Activated CD8-positive, alpha-beta memory T cell treated with anti-CD3 and anti-CD28 coated beads, Interleukin-2, amount 10 ng/mL, durations not matched to agents 7 days and 5 days (primary cell): ENCODE measurements at regions not wholly inside any gene's neighbourhood (a gene's known extent, or its start where the extent isn't known, plus 50 kb on each side); places are given as distances from the start of the nearest gene placed in this dataset.

Source experiments
- ATAC-seq: fragments of 150-1000 bp; cut with Tn5 transposase; one replicate; pipeline ENCODE4 v1.10.0; 2021; ENCODE audit warnings: moderate library complexity
- CTCF ChIA-PET: fragments of 350-600 bp; sonication (Branson Sonifier 250); formaldehyde crosslinking; loops from one replicate; lab custom pipeline; 2021; ENCODE audit warnings: antibody characterized with exemption; lab: Charles Lee
- DNase-seq: peaks from one replicate; pipeline ENCODE4 v3.0.0-alpha.2; 2020
- H3K27ac Mint-ChIP-seq: one replicate; pipeline ENCODE4 v1.8.0; 2021; ENCODE audit warnings: mild to moderate bottlenecking, mixed read lengths
- H3K27me3 Mint-ChIP-seq: one replicate; pipeline ENCODE4 v1.8.0; 2021; ENCODE audit warnings: mixed read lengths
- H3K36me3 Mint-ChIP-seq: one replicate; pipeline ENCODE4 v1.8.0; 2021; ENCODE audit warnings: mild to moderate bottlenecking, mixed read lengths
- H3K4me1 Mint-ChIP-seq: one replicate; pipeline ENCODE4 v1.8.0; 2021; ENCODE audit warnings: mixed read lengths
- H3K4me3 Mint-ChIP-seq: one replicate; pipeline ENCODE4 v1.8.0; 2021; ENCODE audit warnings: mild to moderate bottlenecking, moderate library complexity, mixed read lengths
- H3K9me3 Mint-ChIP-seq: one replicate; pipeline ENCODE4 v1.8.0; 2022; ENCODE audit warnings: low read depth, mixed read lengths

GRCh38 chr14:49456589-49456988 lies 129.6 kb downstream of the RPS29 start:
- no peak overlapping the region for H3K27ac Mint-ChIP-seq
- no peaks in the 10 kb centered on the region for H3K36me3 Mint-ChIP-seq
- ATAC-seq = no peak
- CTCF ChIA-PET = no interaction called here
- no peaks in the 10 kb centered on the region for H3K9me3 Mint-ChIP-seq
- H3K4me3 Mint-ChIP-seq = no peak overlapping the region
- no peaks in the 10 kb centered on the region for H3K4me1 Mint-ChIP-seq
- H3K27me3 Mint-ChIP-seq = peaks cover 16% of the 10 kb centered on the region
- DNase-seq = no peak

- CTCF ChIA-PET = no interaction called here
- H3K36me3 Mint-ChIP-seq = no peaks in the 10 kb centered on the region
- no peak overlapping the region for H3K27ac Mint-ChIP-seq
- peaks cover 7% of the 10 kb centered on the region for H3K27me3 Mint-ChIP-seq
- DNase-seq = no peak
- peaks cover 4% of the 10 kb centered on the region for H3K9me3 Mint-ChIP-seq
- no peak overlapping the region for H3K4me3 Mint-ChIP-seq
- H3K4me1 Mint-ChIP-seq = no peaks in the 10 kb centered on the region
- no peak for ATAC-seq
Observed at GRCh38 chr14:49451938-49452337, 134.2 kb downstream of the RPS29 start.

GRCh38 chr14:49449749-49450148 lies 136.4 kb downstream of the RPS29 start:
- ATAC-seq = no peak
- CTCF ChIA-PET = interaction anchor here (2.1 kb wide), 1 partner anchor 12 kb away, joined by 6 read pairs; no protein-coding TSS in a partner anchor
- no peak overlapping the region for H3K27ac Mint-ChIP-seq
- no peak for DNase-seq
- peaks cover 4% of the 10 kb centered on the region for H3K9me3 Mint-ChIP-seq
- H3K36me3 Mint-ChIP-seq = no peaks in the 10 kb centered on the region
- no peaks in the 10 kb centered on the region for H3K4me1 Mint-ChIP-seq
- H3K27me3 Mint-ChIP-seq = peaks cover 17% of the 10 kb centered on the region
- no peak overlapping the region for H3K4me3 Mint-ChIP-seq

- CTCF ChIA-PET = interaction anchor here (2.1 kb wide), 1 partner anchor 14 kb away, joined by 6 read pairs; no protein-coding TSS in a partner anchor
- Mint-ChIP-seq H3K36me3 (no peaks in the 10 kb centered on the region), H3K4me1 (no peaks in the 10 kb centered on the region), H3K27ac (no peak overlapping the region), H3K9me3 (peaks cover 4% of the 10 kb centered on the region), H3K27me3 (peaks cover 17% of the 10 kb centered on the region), H3K4me3 (no peak overlapping the region)
- DNase-seq (no peak), ATAC-seq (no peak)
Observed at GRCh38 chr14:49447540-49448107, 138.6 kb downstream of the RPS29 start.

GRCh38 chr14:49446801-49447200 lies 139.4 kb downstream of the RPS29 start:
- Mint-ChIP-seq H3K4me1 (no peaks in the 10 kb centered on the region), H3K36me3 (no peaks in the 10 kb centered on the region), H3K9me3 (peaks cover 4% of the 10 kb centered on the region), H3K27ac (no peak overlapping the region), H3K4me3 (no peak overlapping the region), H3K27me3 (peaks cover 21% of the 10 kb centered on the region)
- DNase-seq = no peak
- ATAC-seq = no peak
- CTCF ChIA-PET = interaction anchor here (0.7 kb wide), 1 partner anchor 15 kb away, joined by 4 read pairs; no protein-coding TSS in a partner anchor

- Mint-ChIP-seq H3K4me3 (no peak overlapping the region), H3K27me3 (peaks cover 6% of the 10 kb centered on the region), H3K9me3 (peaks cover 2% of the 10 kb centered on the region), H3K27ac (no peak overlapping the region), H3K36me3 (no peaks in the 10 kb centered on the region), H3K4me1 (no peaks in the 10 kb centered on the region)
- ATAC-seq (no peak), DNase-seq (no peak)
- CTCF ChIA-PET = no interaction called here
Observed at GRCh38 chr14:49438256-49438770, 147.9 kb downstream of the RPS29 start.

- CTCF ChIA-PET = no interaction called here
- ATAC-seq = no peak
- DNase-seq = no peak
- H3K4me1 Mint-ChIP-seq = no peaks in the 10 kb centered on the region
- H3K9me3 Mint-ChIP-seq = peaks cover 9% of the 10 kb centered on the region
- H3K36me3 Mint-ChIP-seq = peaks cover 1% of the 10 kb centered on the region
- peaks cover 18% of the 10 kb centered on the region for H3K27me3 Mint-ChIP-seq
- H3K27ac Mint-ChIP-seq = no peak overlapping the region
- no peak overlapping the region for H3K4me3 Mint-ChIP-seq
Observed at GRCh38 chr14:49428076-49428475, 158.1 kb downstream of the RPS29 start.

- H3K4me1 Mint-ChIP-seq = no peaks in the 10 kb centered on the region
- no peak for DNase-seq
- H3K36me3 Mint-ChIP-seq = no peaks in the 10 kb centered on the region
- CTCF ChIA-PET = no interaction called here
- ATAC-seq = no peak
- H3K9me3 Mint-ChIP-seq = peaks cover 6% of the 10 kb centered on the region
- no peak overlapping the region for H3K4me3 Mint-ChIP-seq
- H3K27me3 Mint-ChIP-seq = peaks cover 18% of the 10 kb centered on the region
- no peak overlapping the region for H3K27ac Mint-ChIP-seq
Observed at GRCh38 chr14:49427117-49427516, 159.1 kb downstream of the RPS29 start.

GRCh38 chr14:49425921-49426320 lies 160.3 kb downstream of the RPS29 start:
- no peak for DNase-seq
- Mint-ChIP-seq H3K27me3 (peaks cover 18% of the 10 kb centered on the region), H3K9me3 (peaks cover 5% of the 10 kb centered on the region), H3K27ac (no peak overlapping the region), H3K36me3 (no peaks in the 10 kb centered on the region), H3K4me1 (no peaks in the 10 kb centered on the region), H3K4me3 (no peak overlapping the region)
- CTCF ChIA-PET = no interaction called here
- no peak for ATAC-seq

- H3K36me3 Mint-ChIP-seq = no peaks in the 10 kb centered on the region
- no peaks in the 10 kb centered on the region for H3K4me1 Mint-ChIP-seq
- ATAC-seq = no peak
- no peak overlapping the region for H3K27ac Mint-ChIP-seq
- DNase-seq = no peak
- H3K4me3 Mint-ChIP-seq = no peak overlapping the region
- CTCF ChIA-PET = no interaction called here
- peaks cover 1% of the 10 kb centered on the region for H3K9me3 Mint-ChIP-seq
- H3K27me3 Mint-ChIP-seq = peaks cover 22% of the 10 kb centered on the region
Observed at GRCh38 chr14:49424436-49425331, 161.5 kb downstream of the RPS29 start.

GRCh38 chr14:49420201-49420600 lies 166.0 kb downstream of the RPS29 start:
- Mint-ChIP-seq H3K4me1 (no peaks in the 10 kb centered on the region), H3K36me3 (no peaks in the 10 kb centered on the region), H3K9me3 (no peaks in the 10 kb centered on the region), H3K4me3 (no peak overlapping the region), H3K27ac (no peak overlapping the region), H3K27me3 (peaks cover 11% of the 10 kb centered on the region)
- CTCF ChIA-PET = no interaction called here
- DNase-seq (no peak), ATAC-seq (no peak)

GRCh38 chr14:49418789-49419188 lies 167.4 kb downstream of the RPS29 start:
- ATAC-seq (no peak), DNase-seq (no peak)
- Mint-ChIP-seq H3K4me3 (no peak overlapping the region), H3K27me3 (peaks cover 10% of the 10 kb centered on the region), H3K9me3 (no peaks in the 10 kb centered on the region), H3K4me1 (no peaks in the 10 kb centered on the region), H3K27ac (no peak overlapping the region), H3K36me3 (no peaks in the 10 kb centered on the region)
- CTCF ChIA-PET = no interaction called here

- H3K27me3 Mint-ChIP-seq = peaks cover 10% of the 10 kb centered on the region
- no peak overlapping the region for H3K4me3 Mint-ChIP-seq
- CTCF ChIA-PET = no interaction called here
- H3K4me1 Mint-ChIP-seq = no peaks in the 10 kb centered on the region
- no peaks in the 10 kb centered on the region for H3K36me3 Mint-ChIP-seq
- ATAC-seq (no peak), DNase-seq (no peak)
- H3K27ac Mint-ChIP-seq = no peak overlapping the region
- H3K9me3 Mint-ChIP-seq = no peaks in the 10 kb centered on the region
Observed at GRCh38 chr14:49417790-49418189, 168.4 kb downstream of the RPS29 start.
